IPS-20b (cell line): ENCODE measurements at regions not wholly inside any gene's neighbourhood (a gene's known extent, or its start where the extent isn't known, plus 50 kb on each side); places are given as distances from the start of the nearest gene placed in this dataset.
"Not testable (repeated sequence)": the region's sequence is repeated elsewhere in the genome, so short reads cannot be mapped to it uniquely, and the experiment has no call there.

Experiments
- H3K27ac ChIP-seq: one replicate; pipeline ENCODE4 v1.5.1; 2013; ENCODE audit warnings: low read length
- H3K27me3 ChIP-seq: 2 replicates; pipeline ENCODE4 v1.6.1; 2013; ENCODE audit warnings: mild to moderate bottlenecking, low read length, inconsistent platforms; ENCODE audit not compliant: insufficient read depth
- H3K36me3 ChIP-seq: 2 replicates; pipeline ENCODE4 v1.6.1; 2013; ENCODE audit warnings: low read depth, mild to moderate bottlenecking, inconsistent platforms, low read length, moderate library complexity; ENCODE audit not compliant: insufficient read depth
- H3K4me1 ChIP-seq: 2 replicates; pipeline ENCODE4 v1.6.1; 2013; ENCODE audit warnings: mild to moderate bottlenecking, control low read depth, inconsistent platforms, low read length, moderate library complexity; ENCODE audit not compliant: insufficient read depth
- H3K4me3 ChIP-seq: 2 replicates; pipeline ENCODE4 v1.5.1; 2013; ENCODE audit warnings: mild to moderate bottlenecking, low read length, inconsistent platforms
- H3K9ac ChIP-seq: 2 replicates; pipeline ENCODE4 v1.6.1; 2013; ENCODE audit warnings: low read depth, mild to moderate bottlenecking, inconsistent platforms, low read length, moderate library complexity
- H3K9me3 ChIP-seq: 2 replicates; pipeline ENCODE4 v1.6.1; 2013; ENCODE audit warnings: mild to moderate bottlenecking, low read depth, low read length, inconsistent platforms; ENCODE audit not compliant: insufficient read depth

DNA sequence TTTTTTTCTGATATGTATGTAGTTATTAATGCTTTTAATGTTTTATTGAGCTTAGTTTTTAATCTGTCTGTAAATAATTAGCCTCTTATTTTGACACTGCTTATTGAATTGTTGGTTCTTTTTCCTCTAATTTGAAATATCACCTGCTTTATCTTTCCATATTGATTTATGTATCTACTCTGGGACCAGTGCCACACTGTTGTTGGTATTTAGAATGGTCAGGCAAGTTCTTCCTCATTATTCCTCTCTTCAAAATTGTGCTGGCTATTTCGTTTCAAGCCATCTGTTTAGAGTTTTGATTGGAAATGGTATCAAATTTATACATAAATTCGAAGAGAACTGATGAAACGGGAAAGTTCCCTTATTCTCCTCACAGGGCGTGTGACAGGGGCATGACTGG lies 96.8 kb upstream of the APP start:
- no peak overlapping the region for H3K9ac ChIP-seq
- H3K36me3 ChIP-seq = no peaks in the 10 kb centered on the region
- H3K27me3 ChIP-seq = no peaks in the 10 kb centered on the region
- peaks cover 4% of the 10 kb centered on the region; the same call in 1 of the 2 replicates for H3K9me3 ChIP-seq
- no peak overlapping the region for H3K27ac ChIP-seq
- no peaks in the 10 kb centered on the region for H3K4me1 ChIP-seq
- H3K4me3 ChIP-seq = no peak overlapping the region

DNA sequence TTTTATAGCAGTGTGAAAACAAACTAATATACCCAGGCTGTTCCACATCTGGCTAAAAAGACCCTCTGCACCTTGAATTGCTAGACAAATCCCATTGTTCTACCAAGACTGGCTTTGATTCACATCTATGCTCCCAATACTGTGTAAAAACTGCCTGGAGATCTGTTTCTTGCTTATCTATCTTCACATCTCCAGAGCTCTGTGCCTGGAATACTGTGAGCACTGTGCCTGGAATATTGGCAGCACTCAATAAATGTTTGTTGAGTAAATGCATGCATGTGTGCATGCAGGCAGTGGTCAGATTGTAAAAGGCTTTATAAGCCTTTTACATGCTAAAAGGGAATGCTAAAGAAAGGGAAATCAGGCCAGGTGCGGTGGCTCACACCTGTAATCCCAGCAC lies 75.5 kb upstream of the APP start:
- Histone ChIP-seq H3K9ac (no peak overlapping the region), H3K9me3 (no peaks in the 10 kb centered on the region), H3K4me1 (peaks cover 9% of the 10 kb centered on the region; the same call in 1 of the 2 replicates), H3K36me3 (no peaks in the 10 kb centered on the region), H3K27ac (no peak overlapping the region), H3K4me3 (no peak overlapping the region), H3K27me3 (no peaks in the 10 kb centered on the region)

DNA sequence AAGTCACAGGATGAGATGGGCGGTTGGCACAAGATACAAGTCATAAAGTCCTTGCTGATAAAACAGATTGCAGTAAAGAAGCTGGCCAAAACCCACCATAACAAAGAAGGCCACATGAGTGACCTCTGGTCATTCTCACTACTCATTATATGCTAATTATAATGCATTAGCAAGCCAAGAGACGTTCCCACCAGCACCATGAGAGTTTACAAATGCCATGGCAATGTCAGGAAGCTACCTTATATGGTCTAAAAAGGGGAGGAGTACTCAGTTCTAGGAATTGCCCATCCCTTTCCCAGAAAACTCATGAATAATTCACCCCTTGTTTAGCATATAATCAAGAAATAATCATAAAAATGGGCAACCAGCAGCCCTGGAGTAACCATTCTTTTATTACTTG lies 74.9 kb upstream of the APP start:
- Histone ChIP-seq H3K9me3 (no peaks in the 10 kb centered on the region), H3K9ac (no peak overlapping the region), H3K36me3 (no peaks in the 10 kb centered on the region), H3K4me1 (peaks cover 9% of the 10 kb centered on the region; the same call in 1 of the 2 replicates), H3K27me3 (no peaks in the 10 kb centered on the region), H3K4me3 (no peak overlapping the region), H3K27ac (no peak overlapping the region)

DNA sequence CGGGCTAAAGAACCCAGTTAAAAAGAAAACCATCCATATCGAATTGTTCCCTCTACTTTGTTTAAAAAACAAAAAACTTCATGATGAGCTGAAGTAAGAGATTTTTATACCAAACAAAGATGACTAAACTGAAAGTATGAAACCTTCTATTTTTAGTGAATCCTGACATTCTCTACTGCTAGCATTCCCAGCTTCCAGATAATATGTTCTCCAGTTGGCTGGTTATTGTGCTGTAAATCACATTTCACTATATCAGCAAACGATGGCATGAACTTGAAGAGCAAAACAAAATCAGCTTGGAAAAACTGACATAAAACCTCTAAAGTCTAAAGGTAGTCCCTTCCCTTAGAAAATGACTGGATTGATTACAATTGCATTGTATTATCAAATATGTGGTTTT lies 68.1 kb upstream of the APP start:
- H3K36me3 ChIP-seq = no peaks in the 10 kb centered on the region
- no peak overlapping the region for H3K9ac ChIP-seq
- H3K27me3 ChIP-seq = no peaks in the 10 kb centered on the region
- H3K27ac ChIP-seq = no peak overlapping the region
- H3K9me3 ChIP-seq = no peaks in the 10 kb centered on the region
- H3K4me3 ChIP-seq = no peak overlapping the region
- peaks cover 6% of the 10 kb centered on the region; the same call in 1 of the 2 replicates for H3K4me1 ChIP-seq

DNA sequence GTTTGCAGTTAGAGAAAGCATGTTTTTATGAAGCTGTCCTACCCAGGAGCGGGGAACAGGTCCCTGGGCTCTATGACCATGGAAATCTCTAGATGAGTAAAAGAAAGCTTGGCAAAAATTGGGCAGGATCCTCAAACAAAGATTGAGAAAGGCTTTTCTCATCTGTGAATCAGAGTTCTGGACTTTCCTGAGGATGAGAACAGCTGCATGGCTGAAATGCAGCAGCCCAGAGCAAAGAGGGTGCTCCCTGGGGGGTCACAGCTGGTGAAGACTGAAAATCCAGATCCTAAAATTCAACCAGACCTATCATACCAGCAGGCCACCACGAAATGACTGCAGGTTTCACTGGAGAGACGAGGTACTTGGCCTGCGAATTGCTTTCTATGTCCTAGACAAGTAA lies 65.7 kb upstream of the APP start:
- Histone ChIP-seq H3K27me3 (no peaks in the 10 kb centered on the region), H3K4me3 (no peak overlapping the region), H3K9ac (no peak overlapping the region)

DNA sequence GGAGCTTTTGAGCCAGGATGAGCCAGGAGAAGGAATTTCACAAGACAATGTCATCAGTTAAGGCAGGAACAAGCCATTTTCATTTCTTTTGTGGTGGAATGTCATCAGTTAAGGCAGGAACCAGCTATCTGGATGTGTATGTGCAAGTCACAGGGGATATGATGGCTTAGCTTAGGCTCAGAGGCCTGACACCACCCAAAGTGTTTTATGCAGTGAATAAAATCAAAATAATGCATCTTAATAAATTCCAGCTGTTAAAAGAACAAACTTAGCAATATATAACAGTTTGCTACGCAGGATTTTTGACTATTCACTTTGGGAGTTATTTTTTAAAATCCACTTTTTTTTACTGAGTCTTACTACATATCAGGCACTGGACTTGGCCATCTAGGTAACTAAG lies 62.7 kb upstream of the APP start:
- H3K9me3 ChIP-seq, H3K36me3 ChIP-seq, H3K27ac ChIP-seq, H3K9ac ChIP-seq, H3K27me3 ChIP-seq, H3K4me1 ChIP-seq, H3K4me3 ChIP-seq: not testable (repeated sequence)

More for the DNA sequence above, 65.7 kb upstream of the APP start:
- peaks cover 6% of the 10 kb centered on the region; the same call in 1 of the 2 replicates for H3K4me1 ChIP-seq
- H3K36me3 ChIP-seq = no peaks in the 10 kb centered on the region
- H3K27ac ChIP-seq = no peak overlapping the region
- no peaks in the 10 kb centered on the region for H3K9me3 ChIP-seq

DNA sequence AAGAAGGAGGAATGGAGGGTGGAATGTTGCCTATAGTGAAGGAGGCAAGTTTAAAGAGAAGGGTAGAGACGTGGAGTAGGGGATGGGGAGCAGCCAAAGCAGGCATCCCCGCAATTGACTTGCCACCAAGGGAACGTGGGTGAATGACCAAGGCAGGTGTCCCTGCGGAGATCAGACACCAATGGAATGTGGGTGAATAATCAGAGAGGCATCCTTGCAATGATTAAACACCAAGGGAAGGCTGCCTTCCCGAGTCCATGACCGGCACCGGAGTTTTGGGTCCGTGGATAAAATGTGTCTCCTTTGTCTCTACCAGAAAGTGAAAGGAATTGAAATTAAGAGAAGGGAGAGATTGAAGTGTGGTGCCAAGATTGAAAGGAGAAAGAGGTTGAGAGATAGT lies 61.9 kb upstream of the APP start:
- not testable (repeated sequence) for H3K27me3 ChIP-seq, H3K9ac ChIP-seq, H3K4me1 ChIP-seq, H3K36me3 ChIP-seq, H3K9me3 ChIP-seq, H3K4me3 ChIP-seq, H3K27ac ChIP-seq

DNA sequence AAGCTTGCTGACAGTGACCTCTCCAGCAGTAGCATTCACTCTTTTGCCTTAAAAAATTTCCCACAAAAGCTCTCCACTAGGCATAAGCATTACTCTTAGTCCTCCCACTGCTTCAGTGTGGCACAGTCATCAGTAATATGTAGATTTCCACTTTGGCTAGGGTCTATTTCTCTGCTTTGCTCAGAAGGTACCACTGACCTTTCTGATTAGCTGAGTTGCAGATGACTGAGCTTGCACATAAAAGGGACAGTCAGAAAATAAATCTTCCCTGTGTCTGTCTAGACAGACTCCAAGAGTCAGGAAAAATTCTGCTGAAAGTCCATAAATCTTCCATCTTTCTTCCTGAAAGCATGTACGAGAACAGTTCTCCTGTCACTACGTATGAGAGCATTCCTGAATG lies 56.6 kb upstream of the APP start:
- H3K9ac ChIP-seq = no peak overlapping the region
- H3K27ac ChIP-seq = no peak overlapping the region
- H3K27me3 ChIP-seq = no peaks in the 10 kb centered on the region
- no peaks in the 10 kb centered on the region for H3K9me3 ChIP-seq
- no peaks in the 10 kb centered on the region for H3K36me3 ChIP-seq
- peaks cover 8% of the 10 kb centered on the region; the same call in 1 of the 2 replicates for H3K4me1 ChIP-seq
- H3K4me3 ChIP-seq = no peak overlapping the region

DNA sequence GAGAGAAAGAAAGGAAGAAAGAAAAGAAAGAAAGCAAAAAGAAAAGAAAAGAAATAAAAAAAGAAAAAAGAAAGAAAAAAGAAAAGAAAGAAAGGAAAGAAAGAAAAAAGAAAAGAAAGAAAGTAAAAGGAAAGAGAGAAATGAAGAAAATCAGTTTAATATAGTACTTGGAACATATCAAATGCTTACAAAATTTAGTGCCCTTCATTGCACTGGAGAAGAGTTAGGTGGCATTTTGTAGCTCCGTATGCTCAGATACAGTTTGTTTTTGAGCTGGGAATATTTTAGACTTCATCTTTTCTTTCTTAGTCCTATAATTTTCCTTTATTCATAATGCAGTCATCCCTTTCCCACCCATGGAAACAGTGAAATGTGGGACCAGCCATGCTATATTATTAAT lies 56.2 kb upstream of the APP start:
- no peak overlapping the region for H3K4me3 ChIP-seq
- H3K9ac ChIP-seq = no peak overlapping the region
- H3K27ac ChIP-seq = no peak overlapping the region
- peaks cover 8% of the 10 kb centered on the region; the same call in 1 of the 2 replicates for H3K4me1 ChIP-seq
- H3K36me3 ChIP-seq = no peaks in the 10 kb centered on the region
- H3K9me3 ChIP-seq = no peaks in the 10 kb centered on the region
- no peaks in the 10 kb centered on the region for H3K27me3 ChIP-seq

DNA sequence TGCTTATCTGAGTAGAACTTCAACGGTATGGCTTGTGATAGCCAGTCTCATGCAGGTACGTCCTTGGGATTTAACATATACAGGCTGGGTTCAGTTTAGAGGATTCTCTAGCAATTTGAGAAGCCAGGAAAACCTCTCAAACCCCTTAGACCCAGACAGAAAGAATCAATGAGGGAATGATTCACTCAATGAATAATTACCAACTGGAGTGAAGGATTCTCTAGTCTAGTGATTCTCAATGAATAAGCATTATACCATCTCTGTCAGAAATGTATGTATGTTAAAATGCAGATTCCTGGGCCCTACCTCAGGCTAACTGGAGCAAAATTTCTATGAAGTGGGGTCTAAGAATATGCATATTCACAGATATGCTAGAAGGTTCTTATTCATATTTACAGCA lies 54.5 kb upstream of the APP start:
- H3K36me3 ChIP-seq = no peaks in the 10 kb centered on the region
- H3K4me3 ChIP-seq = no peak overlapping the region
- peaks cover 8% of the 10 kb centered on the region; the same call in 1 of the 2 replicates for H3K4me1 ChIP-seq
- no peak overlapping the region for H3K9ac ChIP-seq
- no peaks in the 10 kb centered on the region for H3K27me3 ChIP-seq
- H3K9me3 ChIP-seq = no peaks in the 10 kb centered on the region
- no peak overlapping the region for H3K27ac ChIP-seq

DNA sequence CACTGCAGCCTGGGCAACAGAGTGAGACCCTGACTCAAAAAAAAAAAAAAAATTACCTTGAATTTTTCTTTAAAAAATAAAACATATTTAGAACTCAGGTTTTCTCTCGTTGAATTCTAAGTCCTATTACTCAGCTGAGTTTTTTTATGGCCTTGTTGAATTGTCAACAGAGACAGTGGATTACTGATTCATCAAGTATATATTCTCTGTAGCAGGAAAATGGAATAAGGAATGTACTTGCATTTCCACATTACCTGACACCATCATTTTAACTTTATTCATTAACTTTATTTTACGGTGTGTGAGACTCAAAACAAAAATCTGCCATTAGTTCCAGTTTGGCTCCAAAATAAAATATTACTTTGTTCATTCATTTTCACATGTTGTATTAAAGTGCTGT lies 53.8 kb upstream of the APP start:
- Histone ChIP-seq H3K27me3 (no peaks in the 10 kb centered on the region), H3K9me3 (no peaks in the 10 kb centered on the region), H3K4me1 (peaks cover 8% of the 10 kb centered on the region; the same call in 1 of the 2 replicates), H3K27ac (no peak overlapping the region), H3K36me3 (no peaks in the 10 kb centered on the region), H3K9ac (no peak overlapping the region), H3K4me3 (no peak overlapping the region)
